ENCODE measurements at regions not wholly inside any gene's neighbourhood (a gene's known extent, or its start where the extent isn't known, plus 50 kb on each side); places are given as distances from the start of the nearest gene placed in this dataset.

DNA sequence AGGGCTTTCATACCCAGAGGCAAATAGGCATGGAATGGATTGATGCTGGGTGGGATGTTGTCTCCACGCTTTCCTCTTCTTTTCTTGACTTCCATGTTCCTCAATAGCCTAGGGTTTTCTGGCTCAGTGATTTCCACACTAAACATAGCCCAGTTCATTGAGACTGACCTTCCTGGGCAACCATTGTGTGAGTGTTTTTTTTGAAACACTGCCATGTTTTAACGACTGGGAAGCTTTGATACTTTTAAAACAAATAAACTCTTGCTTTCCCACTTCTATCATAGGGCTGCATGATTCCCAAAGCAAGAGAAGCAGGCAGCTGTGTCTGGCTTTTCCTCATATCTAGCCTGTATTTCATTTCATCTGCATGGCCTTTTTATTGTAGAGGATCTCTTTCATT lies 775.9 kb upstream of the TSPY4 start:
- DNase-seq (ENCODE audit: low spot score) = no peak

DNA sequence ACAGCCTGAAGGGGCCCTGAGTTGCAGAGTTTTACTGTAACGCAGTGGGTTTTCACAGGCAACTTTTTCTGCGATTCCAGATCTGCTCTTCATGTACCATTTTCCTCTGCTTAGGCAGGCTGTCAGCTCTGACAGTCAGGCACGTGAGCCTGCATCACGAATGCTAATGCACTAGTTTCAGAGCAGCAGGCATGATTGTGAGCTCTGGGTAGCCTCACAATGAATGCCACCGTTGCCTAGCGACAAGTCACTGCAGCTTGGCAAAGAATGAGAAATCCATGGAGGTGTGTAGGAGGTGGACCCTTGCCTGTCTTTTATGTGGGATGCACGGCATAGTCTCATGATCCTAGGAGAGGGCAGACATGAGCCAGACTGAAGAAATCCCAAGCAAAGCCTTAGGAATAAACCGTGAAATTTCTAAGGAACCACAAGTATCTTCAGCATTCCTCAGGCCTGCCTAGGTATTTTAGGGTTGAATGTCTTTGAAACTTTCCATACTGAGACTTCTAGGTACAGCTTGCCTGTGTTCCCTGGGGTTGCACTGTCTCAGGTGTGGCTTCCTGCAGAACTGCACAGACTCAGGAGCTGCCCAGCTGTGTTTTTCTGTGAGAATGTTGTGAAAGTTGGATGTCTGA lies 774.7 kb upstream of the TSPY4 start:
- no peak for DNase-seq (ENCODE audit: low spot score)

DNA sequence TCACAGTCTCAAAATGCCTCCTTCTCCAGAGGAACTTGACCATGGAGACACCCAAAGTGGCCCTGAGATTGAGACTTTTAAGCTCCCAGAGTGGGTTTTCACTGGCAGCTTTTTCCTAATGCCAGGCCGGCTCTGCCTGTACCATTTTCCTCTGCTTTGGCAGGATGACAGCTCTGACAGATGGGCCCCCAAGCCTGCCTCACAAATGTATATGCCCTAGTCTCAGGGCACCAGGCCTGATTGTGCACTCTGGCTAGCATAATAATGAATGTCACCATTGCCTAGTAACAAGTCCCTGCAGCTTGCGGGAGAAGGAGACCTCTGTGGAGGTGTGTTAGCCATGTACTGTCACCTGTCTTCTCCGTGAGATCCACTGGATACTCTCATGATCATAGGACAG lies 772.8 kb upstream of the TSPY4 start:
- no peak for DNase-seq (ENCODE audit: low spot score)

DNA sequence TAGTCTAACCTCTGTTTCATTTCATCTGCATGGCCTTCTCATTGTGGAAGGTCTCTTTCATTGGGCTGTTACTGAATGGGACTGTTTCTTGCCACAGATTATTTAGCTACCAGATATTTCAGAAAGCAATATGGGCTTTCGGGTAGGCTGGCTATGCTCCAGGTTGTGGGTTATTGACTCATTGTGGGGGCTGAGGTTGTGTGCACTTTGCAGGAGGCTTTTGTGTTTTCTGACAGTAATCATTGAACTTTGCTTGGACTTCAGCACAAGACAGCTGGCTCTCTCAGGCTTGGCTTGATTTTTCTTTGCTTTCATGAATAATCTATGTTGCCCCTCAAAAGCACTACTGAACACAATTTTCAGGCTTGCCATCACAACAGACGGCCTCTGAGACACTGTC lies 771.1 kb upstream of the TSPY4 start:
- DNase-seq (ENCODE audit: low spot score) = no peak

DNA sequence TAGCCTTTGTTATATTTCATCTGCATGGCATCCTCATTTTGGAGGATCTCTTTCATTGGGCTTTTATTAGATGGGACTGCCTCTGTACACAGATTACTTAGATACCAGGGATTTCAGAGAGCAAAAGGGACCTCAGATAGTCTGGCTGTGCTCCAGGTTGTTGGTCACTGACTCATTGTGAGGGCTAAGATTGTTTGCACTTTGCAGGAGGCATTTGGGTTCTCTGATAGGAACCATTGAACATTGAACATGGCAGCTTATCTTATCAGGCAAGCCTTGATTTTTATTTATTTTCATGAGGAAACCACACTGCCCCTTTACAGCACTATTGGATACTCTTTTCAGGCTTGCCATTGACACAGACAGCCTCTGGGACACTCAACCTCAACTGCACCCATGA lies 766.9 kb upstream of the TSPY4 start:
- DNase-seq (ENCODE audit: low spot score) = no peak

DNA sequence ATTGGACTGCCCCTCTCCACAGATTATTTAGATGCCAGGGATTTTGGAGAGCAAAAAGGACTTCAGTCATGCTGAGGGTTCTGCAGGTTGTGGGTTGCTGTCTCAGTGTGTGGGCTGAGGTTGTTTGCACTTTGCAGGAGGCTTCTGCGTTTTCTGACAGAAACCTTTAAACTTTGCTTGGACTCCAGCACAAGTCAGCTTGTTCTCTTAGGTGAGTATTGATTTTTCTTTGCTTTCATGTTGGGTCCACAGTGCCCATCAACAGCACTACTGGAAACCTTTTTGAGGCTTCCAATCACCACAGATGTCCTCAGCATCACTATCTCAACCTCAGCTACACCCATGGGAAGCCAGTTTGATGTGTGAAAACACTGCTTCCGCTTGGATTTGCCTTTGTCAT lies 764.3 kb upstream of the TSPY4 start:
- DNase-seq (ENCODE audit: low spot score) = no peak

DNA sequence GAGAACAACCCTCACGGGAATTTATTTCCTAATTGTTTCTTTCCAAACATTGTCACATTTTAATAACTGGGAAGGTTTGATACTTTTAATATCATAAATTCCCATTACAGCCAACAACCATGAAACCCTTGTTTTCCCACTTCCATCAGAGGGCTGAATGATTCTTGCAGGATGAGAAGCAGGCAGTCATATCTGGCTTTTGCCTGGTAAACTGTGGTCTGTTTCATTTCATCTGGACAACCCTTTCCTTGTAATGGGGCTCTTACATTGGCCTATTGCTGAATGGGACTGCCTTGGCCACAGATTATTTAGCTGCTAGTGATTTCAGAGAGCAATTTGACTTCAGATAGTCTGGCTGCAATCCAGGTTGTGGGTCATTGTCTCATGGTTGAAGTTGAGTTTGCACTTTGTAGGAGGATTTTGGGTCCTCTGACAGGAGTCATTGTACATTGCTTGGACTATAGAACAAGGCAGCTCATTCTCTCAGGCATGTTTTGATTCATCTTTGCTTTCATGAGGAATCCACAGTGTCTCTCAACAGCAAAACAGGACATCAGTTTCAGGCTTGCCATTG lies 754.9 kb upstream of the TSPY4 start:
- no peak for DNase-seq (ENCODE audit: low spot score)

DNA sequence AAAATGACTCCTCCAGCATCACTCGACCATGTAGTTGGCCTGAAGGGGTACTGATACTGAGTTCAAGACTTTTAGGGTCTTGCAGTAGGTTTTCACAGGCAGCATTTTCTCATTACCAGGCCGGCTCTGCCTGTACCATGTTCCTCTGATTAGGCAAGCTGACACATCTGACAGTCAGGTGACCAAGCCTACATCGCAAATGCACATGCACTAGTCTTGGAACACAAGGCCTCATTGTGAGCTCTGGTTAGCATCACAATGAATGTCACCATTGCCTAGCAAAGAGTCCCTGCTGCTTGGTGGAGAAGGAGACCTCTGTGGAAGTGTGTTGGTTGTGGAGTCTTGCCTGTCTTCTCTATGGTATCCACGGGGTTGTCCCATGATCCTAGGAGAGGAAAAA lies 754.1 kb upstream of the TSPY4 start:
- DNase-seq (ENCODE audit: low spot score) = no peak

DNA sequence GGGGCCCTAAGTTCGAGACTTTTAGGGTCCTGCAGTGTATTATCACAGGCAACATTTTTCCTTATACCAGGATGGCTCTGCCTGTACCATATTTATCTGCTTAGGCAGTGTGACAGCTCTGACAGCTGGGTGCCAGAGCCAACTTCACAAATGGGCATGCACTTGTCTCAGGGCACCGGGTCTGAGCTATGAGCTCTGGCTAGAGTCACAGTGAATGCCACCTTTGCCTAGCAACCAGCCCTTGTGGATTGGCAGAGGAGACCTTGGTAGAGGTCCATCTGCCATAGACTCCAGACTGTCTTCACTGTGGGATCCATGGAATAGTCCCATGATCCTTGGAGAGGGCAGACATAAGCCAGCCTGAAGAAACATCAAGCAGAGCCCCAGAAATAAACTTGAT lies 746.6 kb upstream of the TSPY4 start:
- no peak for DNase-seq (ENCODE audit: low spot score)

DNA sequence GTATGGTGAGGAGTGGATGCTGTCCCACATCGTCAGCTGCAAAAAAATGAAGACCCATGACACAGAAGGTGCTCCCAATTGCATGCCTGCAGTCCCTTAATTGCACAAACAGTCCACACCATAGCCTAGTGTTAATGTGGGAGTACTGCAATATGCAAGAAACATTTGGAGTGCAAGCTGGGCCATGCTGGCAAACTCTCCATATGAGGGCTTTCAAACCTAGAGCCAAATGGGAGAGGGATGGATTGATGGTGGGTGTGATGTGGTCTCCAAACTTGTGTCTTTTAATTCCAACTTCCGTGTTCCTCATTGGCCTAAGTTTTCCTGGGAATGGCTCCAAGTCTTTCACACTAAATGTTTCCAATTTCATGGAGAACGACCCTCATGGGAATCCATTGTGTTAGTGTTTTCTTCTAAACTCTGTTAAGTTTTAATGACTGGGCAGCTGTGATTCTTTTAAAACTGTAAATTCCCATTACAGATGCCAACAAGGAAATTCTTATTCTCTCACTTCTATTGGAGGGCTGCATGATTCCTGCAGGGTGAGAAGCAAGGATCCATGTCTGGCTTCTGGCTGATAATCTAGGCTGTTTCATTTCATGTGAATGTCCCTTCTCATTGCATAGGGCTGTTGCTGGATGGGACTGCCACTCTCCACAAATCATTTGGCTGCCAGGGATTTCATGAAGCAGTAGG lies 745.3 kb upstream of the TSPY4 start:
- DNase-seq (ENCODE audit: low spot score) = no peak

DNA sequence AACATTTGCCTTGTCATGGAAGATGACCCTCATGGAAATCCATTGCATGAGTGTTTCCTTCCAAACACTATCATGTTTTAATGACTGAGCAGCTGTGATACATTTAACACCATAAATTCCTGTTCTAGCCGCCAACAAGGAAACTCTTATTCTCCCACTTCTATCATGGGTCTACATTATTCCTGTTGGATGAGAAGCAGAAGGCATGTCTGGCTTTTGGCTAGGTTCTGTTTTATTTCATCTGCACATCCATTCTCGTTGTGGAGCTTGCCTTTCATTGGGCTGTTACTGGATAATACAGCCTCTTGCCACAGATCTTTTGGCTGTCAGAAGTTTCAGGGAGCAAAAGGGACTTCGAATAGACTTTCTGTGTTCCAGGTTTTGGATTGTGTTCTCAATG lies 742.6 kb upstream of the TSPY4 start:
- DNase-seq (ENCODE audit: low spot score) = no peak

DNA sequence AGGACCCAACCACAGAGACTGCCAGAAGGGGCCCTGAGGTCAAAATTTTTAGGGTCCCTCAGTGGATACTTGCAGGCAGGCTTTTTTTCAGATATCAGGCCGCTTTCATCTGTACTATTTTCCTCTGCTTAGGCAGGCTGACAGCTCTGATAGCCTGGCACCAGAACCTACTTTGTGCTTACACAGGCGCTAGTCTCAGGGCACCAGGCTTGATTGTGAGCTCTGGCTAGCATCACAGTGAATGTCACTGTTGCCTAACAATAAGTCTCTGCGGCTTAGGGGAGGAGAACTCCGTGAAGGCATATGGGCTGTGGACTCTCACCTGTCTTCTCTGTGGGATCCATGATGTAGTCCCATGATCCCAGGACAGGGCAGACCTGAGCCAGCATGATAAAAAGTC lies 738.1 kb upstream of the TSPY4 start:
- no peak for DNase-seq (ENCODE audit: low spot score)

DNA sequence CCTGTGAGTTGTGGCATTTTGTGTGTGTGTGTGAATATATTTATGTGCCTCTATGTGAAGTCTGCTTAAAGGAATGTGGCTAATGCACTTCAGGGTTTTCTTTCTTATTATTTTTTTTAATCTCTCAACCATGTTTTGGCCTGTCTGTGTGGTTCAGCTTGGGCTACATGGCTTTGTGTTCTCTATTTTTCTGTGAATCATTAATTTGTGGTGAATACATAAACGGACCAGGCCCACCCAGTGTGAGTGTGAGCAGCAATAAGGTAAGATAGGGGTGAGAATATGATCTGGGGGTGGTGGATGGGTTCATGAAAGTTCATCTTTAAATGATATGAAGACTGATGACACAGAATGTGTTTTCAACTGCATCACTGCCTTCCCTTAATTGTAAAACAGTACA lies 726.6 kb upstream of the TSPY4 start:
- DNase-seq (ENCODE audit: low spot score) = no peak

DNA sequence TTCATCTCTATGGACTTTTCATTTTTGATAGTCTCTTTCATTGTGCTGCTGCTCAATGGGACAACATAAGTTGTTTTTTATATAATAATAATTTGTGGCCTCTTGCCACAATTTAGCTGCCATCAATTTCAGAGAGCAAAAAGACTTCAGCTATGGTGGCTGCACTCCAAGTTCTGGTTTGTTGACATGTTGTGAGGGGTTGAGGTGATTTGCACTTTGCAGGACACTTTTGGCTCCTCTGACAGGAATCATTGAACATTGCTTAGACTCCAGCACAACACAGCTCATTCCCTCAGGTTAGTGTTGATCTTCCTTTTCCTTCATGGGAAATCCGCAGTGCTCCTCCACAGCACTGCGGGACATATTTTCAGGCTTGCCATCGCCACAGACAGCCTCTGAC lies 725.4 kb upstream of the TSPY4 start:
- DNase-seq (ENCODE audit: low spot score) = no peak

DNA sequence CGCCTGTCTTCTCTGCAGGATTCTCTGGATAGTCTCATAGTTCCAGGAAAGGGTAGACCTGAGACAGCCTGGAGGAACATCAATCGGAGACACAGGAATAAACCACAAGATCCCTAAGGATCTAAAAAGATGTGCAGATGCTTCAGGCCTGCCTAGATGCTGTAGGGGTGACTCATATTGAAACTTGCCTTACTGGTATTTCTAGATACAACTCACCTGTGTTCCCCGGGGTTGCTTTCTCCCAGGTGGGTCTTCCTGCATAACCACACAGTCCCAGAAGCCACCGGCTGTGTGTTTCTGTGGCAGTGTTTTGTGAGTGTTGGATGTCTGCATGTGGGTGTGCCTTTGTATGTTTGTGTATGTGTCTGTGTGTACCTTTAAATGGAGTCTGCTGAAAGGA lies 719.0 kb upstream of the TSPY4 start:
- peak; percentile 0 for DNase-seq (ENCODE audit: low spot score)

DNA sequence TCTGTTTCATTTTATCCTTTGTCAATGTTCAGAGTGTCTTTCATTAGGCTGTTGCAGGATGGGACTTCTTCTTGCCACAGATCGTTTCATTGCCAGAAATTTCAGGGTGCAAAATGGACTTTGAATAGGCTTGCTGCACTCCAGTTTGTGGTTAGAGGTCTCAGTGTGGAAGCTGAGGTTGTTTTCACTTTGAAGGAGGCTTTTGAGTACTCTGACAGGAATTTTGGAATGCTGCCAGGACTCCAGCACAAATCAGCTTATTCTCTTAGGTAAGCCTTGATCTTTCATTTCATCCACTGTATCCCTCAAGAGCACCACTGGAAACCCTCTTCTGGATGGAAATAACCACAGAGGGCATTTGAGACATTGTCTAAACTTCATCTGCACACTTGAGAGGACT lies 715.1 kb upstream of the TSPY4 start:
- no peak for DNase-seq (ENCODE audit: low spot score)

DNA sequence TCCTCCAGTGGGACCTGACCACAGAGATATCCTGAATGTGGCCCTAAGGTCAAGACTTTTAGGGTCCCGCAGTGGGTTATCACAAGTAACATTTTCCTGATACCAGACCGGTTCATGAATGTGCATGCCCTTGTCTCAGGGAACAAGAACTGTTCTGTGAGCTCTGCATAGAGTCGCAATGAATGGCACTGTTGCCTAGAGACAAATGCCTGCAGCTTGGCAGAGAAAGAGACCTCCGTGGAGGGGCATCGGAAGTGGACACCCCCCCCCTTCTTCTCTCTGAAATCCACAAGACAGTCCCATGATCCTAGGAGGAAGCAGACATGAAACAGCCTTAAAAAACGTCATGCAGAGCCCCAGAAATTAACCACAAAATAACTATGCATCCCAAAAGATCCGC lies 714.4 kb upstream of the TSPY4 start:
- DNase-seq (ENCODE audit: low spot score) = no peak

DNA sequence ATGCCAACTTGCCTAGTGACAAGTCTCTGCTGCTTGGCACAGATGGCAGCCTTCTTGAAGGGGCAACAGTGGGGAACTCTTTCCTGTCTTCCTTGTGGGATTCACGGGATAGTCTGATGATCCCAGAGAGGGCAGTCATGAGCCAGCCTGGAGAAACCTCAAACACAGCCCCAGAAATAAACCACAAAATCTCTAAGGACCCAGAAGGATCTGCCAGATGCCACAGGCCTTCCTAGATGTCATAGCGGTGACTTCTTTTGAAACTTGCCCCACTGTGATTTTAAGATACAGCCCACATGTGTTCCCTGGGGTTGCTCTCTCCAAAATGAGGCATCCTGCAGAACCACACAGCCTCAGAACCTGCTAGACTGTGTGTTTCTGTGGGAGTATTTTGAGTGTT lies 707.6 kb upstream of the TSPY4 start:
- DNase-seq (ENCODE audit: low spot score) = no peak

DNA sequence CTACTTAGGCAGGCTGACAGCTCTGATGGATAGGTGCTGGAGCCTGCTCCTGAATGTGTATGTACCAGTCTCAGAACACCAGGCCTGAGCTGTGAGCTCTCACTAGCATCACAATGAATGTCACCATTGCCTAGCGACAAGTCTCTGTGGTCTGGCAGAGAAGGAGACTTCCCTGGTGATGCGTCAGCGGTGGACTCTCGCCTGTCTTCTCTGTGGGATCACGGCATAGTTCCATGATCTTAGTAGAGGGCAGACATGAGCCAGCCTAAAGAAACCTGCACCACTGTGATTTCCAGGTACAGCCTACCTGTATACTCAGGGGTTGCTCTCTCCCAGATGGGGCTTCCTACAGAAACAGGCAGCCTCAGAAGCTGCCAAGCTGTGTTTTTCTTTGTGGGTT lies 699.2 kb upstream of the TSPY4 start:
- DNase-seq (ENCODE audit: low spot score) = no peak

DNA sequence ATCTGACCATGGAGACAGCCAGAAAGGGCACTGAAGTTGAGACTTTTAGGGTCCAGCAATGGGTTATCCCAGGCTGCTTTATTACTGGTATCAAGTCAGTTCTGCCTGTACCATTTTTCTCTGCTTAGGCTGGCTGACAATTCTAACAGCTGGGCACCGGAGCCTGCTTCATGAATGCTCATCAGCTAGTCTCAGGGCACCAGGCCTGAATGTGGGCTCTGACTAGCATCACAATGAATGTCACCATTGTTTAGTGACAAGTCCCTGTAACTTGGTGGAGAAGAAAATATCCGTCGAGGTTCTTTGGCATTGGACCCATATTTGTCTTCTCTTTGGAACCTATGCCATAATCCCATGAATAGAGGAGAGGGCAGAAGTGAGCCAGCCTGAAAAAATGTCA lies 692.3 kb upstream of the TSPY4 start:
- DNase-seq (ENCODE audit: low spot score) = no peak

DNA sequence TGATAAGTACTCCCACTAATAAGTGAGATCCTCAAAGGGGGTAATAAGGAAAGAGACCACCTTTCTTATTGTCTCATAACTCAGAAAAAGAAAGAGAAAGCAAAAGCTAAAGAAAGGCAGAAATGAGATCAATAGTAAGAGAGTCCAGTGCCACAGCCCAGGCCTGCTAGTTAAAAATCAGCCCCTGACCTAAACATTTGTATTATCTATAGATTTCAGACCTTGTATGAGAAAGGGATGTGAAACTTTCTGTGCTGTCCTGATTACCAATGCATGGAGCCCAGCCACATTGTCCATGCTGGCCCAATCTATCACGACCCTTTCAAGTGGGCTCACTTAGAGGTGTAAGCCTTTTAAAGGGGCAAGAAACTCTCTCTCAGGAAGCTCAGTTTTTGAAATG lies 684.8 kb upstream of the TSPY4 start:
- DNase-seq (ENCODE audit: low spot score) = no peak

DNA sequence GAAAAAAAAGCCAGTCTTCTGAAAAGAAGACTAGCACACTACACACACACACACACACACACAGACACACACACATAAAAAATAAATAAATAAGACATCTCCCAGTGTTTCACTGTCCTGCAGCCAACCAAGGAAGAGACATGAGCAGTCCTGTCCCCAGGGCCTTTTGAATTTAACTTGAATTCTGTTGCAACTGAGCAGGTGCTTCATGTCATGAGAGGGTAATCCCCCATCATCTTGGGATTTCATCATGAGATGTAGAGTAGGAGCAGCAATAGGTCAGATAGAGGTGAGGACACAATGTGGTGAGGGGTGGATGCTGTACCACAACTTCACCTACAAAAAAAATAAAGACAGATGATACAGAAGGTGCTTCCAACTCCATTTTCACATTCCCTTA lies 682.2 kb upstream of the TSPY4 start:
- DNase-seq (ENCODE audit: low spot score) = no peak

DNA sequence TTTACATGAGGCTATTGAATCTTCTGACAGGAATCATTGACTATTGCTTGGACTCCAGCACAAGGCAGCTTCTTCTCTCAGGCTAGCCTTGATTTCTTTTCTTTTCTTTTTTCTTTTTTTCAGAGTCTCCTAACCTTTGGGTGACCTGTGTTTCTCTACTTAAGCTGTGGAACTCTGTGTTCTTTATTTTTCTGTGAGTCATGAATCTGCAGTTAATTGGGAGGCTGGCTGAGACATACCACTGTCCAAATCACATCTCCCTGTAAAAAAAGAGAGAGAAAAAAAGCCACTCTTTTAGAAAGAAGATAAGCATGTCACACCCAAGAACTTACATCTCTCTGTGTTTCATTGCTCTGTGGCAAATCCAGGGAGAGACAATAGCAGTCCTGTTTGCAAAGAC lies 681.2 kb upstream of the TSPY4 start:
- no peak for DNase-seq (ENCODE audit: low spot score)

DNA sequence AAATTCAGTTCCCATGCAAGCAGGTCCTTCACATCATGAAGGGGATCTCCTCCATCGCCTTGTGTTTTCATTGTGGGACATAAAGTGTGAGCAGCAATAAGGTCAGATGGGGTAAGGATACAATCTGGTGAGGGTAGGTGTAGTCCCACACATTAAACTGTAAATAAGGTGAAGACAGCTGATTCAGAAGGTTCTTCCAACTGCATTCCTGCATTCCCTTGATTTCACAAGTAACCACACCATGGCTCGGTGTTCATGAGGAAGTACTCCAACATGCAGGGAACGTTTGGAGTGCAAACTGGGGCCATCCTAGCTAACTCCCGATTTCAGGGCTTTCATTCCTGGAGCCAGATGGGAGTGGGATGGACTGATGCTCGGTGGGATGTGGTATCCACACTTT lies 680.7 kb upstream of the TSPY4 start:
- DNase-seq (ENCODE audit: low spot score) = no peak
